H9 (cell line): ENCODE measurements at regions not wholly inside any gene's neighbourhood (a gene's known extent, or its start where the extent isn't known, plus 50 kb on each side); places are given as distances from the start of the nearest gene placed in this dataset.

ENCODE experiments used
- DNase-seq: peaks from one replicate; pipeline ENCODE4 v3.0.0-alpha.2; 2017
- H2AFZ ChIP-seq: one replicate; pipeline ENCODE4 v1.6.1; 2013; ENCODE audit warnings: mild to moderate bottlenecking, low read length, control low read depth, moderate library complexity
- H2AK5ac ChIP-seq: 2 replicates; pipeline ENCODE4 v1.6.1; 2013; ENCODE audit warnings: low read length, control low read depth, mixed read lengths; ENCODE audit not compliant: insufficient read length
- H2BK120ac ChIP-seq: one replicate; pipeline ENCODE4 v1.6.1; 2013; ENCODE audit warnings: low read depth, mild to moderate bottlenecking, low read length, control low read depth, inconsistent platforms; ENCODE audit not compliant: poor library complexity, severe bottlenecking
- H2BK12ac ChIP-seq: 2 replicates; pipeline ENCODE4 v1.6.1; 2013; ENCODE audit warnings: low read length, control low read depth, mixed read lengths, low read depth; ENCODE audit not compliant: insufficient read length
- H2BK15ac ChIP-seq: 2 replicates; pipeline ENCODE4 v1.6.1; 2013; ENCODE audit warnings: low read depth, low read length, control low read depth
- H2BK20ac ChIP-seq: one replicate; pipeline ENCODE4 v1.6.1; 2013; ENCODE audit warnings: low read depth, mild to moderate bottlenecking, low read length, control low read depth, inconsistent platforms; ENCODE audit not compliant: poor library complexity, severe bottlenecking
- H2BK5ac ChIP-seq: 2 replicates; pipeline ENCODE4 v1.6.1; 2013; ENCODE audit warnings: low read length, control low read depth, mixed read lengths; ENCODE audit not compliant: insufficient read length
- H3K14ac ChIP-seq: 2 replicates; pipeline ENCODE4 v1.6.1; 2013; ENCODE audit warnings: low read length, control low read depth; ENCODE audit not compliant: insufficient read depth
- H3K18ac ChIP-seq: 2 replicates; pipeline ENCODE4 v1.6.1; 2013; ENCODE audit warnings: low read depth, mild to moderate bottlenecking, mixed read lengths, low read length, control low read depth; ENCODE audit not compliant: insufficient read length
- H3K23ac ChIP-seq: 2 replicates; pipeline ENCODE4 v1.6.1; 2013; ENCODE audit warnings: low read length, control low read depth, mixed read lengths, low read depth; ENCODE audit not compliant: insufficient read length
- H3K23me2 ChIP-seq: 2 replicates; pipeline ENCODE4 v1.6.1; 2013; ENCODE audit warnings: low read depth, mild to moderate bottlenecking, mixed read lengths, low read length, control low read depth; ENCODE audit not compliant: insufficient read length, poor library complexity, severe bottlenecking
- H3K27ac ChIP-seq: 2 replicates; pipeline ENCODE4 v1.5.1; 2013; ENCODE audit warnings: low read length, control low read depth, mixed read lengths, low read depth; ENCODE audit not compliant: insufficient read length
- H3K27me3 ChIP-seq: 2 replicates; pipeline ENCODE4 v1.6.1; 2013; ENCODE audit warnings: low read length, control low read depth, inconsistent platforms; ENCODE audit not compliant: insufficient read depth
- H3K4ac ChIP-seq: 2 replicates; pipeline ENCODE4 v1.6.1; 2013; ENCODE audit warnings: low read depth, mild to moderate bottlenecking, control low read depth, inconsistent platforms, low read length, moderate library complexity
- H3K4me1 ChIP-seq: 2 replicates; pipeline ENCODE4 v1.6.1; 2013; ENCODE audit warnings: low read length, control low read depth, inconsistent platforms; ENCODE audit not compliant: insufficient read depth
- H3K4me2 ChIP-seq: 2 replicates; pipeline ENCODE4 v1.6.1; 2013; ENCODE audit warnings: low read length, control low read depth, mixed read lengths; ENCODE audit not compliant: insufficient read length, insufficient read depth
- H3K56ac ChIP-seq: 2 replicates; pipeline ENCODE4 v1.6.1; 2013; ENCODE audit warnings: low read depth, mild to moderate bottlenecking, mixed read lengths, low read length, control low read depth; ENCODE audit not compliant: insufficient read length
- H3K79me1 ChIP-seq: 2 replicates; pipeline ENCODE4 v1.6.1; 2013; ENCODE audit warnings: low read depth, mild to moderate bottlenecking, moderate library complexity, low read length, control low read depth, inconsistent platforms; ENCODE audit not compliant: insufficient read depth, poor library complexity, severe bottlenecking
- H3K79me2 ChIP-seq: 2 replicates; pipeline ENCODE4 v1.6.1; 2013; ENCODE audit warnings: low read length, control low read depth, inconsistent platforms; ENCODE audit not compliant: insufficient read depth
- H3K9ac ChIP-seq: 2 replicates; pipeline ENCODE4 v1.6.1; 2013; ENCODE audit warnings: low read length, control low read depth, mixed read lengths; ENCODE audit not compliant: insufficient read length; ENCODE audit errors: extremely low read depth
- H3K9me3 ChIP-seq: one replicate; pipeline ENCODE4 v1.6.1; 2013; ENCODE audit warnings: low read depth, low read length, inconsistent platforms; ENCODE audit not compliant: control insufficient read depth
- H3T11ph ChIP-seq: one replicate; pipeline ENCODE4 v1.6.1; 2013; ENCODE audit warnings: mild to moderate bottlenecking, low read length, control low read depth, inconsistent platforms
- H4K20me1 ChIP-seq: one replicate; pipeline ENCODE4 v1.6.1; 2013; ENCODE audit not compliant: control insufficient read depth, insufficient read length, insufficient read depth
- H4K5ac ChIP-seq: 2 replicates; pipeline ENCODE4 v1.6.1; 2013; ENCODE audit warnings: low read depth, mild to moderate bottlenecking, mixed read lengths, low read length, control low read depth; ENCODE audit not compliant: insufficient read length
- H4K8ac ChIP-seq: replicated peaks from 2 replicates; pipeline ENCODE4 v1.6.1; 2013; ENCODE audit warnings: low read length, control low read depth, mixed read lengths, low read depth; ENCODE audit not compliant: insufficient read length
- H4K91ac ChIP-seq: 2 replicates; pipeline ENCODE4 v1.6.1; 2013; ENCODE audit warnings: low read depth, mild to moderate bottlenecking, moderate library complexity, mixed read lengths, low read length, control low read depth; ENCODE audit not compliant: insufficient read length
- H3K27ac Mint-ChIP-seq, 3 experiments: 2 replicates in 2 of 3; 3 replicates in 1 of 3; pipeline ENCODE4 v1.8.0; 2020 to 2021; ENCODE audit warnings: mixed read lengths in 3 of 3, mild to moderate bottlenecking in 1 of 3, moderate library complexity in 1 of 3
- H3K27me3 Mint-ChIP-seq: 2 replicates; pipeline ENCODE4 v1.8.0; 2021; ENCODE audit warnings: low read depth, mild to moderate bottlenecking, moderate library complexity, mixed read lengths
- H3K36me3 Mint-ChIP-seq, 3 experiments: 2 replicates in 2 of 3; 3 replicates in 1 of 3; pipeline ENCODE4 v1.8.0; 2020 to 2021; ENCODE audit warnings: low read depth in 3 of 3, mixed read lengths in 3 of 3; ENCODE audit not compliant: insufficient read depth in 1 of 3
- H3K4me1 Mint-ChIP-seq, 2 experiments: 2 replicates each; pipeline ENCODE4 v1.8.0; 2020; ENCODE audit warnings: mixed read lengths in 2 of 2
- H3K4me3 Mint-ChIP-seq, 2 experiments: 2 replicates in 1 of 2; 3 replicates in 1 of 2; pipeline ENCODE4 v1.8.0; 2020 to 2021; ENCODE audit warnings: mild to moderate bottlenecking in 2 of 2, mixed read lengths in 2 of 2, moderate library complexity in 1 of 2
- H3K9me3 Mint-ChIP-seq, 2 experiments: 2 replicates in 1 of 2; 3 replicates in 1 of 2; pipeline ENCODE4 v1.8.0; 2020; ENCODE audit warnings: mild to moderate bottlenecking in 2 of 2, mixed read lengths in 2 of 2, moderate library complexity in 1 of 2
- CTCF ChIP-seq: fragments of 200-600 bp; sonication (generic); conservative IDR thresholded peaks from 3 replicates; pipeline ENCODE4 v1.8.0; 2021; ENCODE audit warnings: antibody characterized with exemption, mild to moderate bottlenecking
- WGBS: extraction: QIAGEN DNeasy Blood & Tissue Kit; methylation state at CpG from one replicate; pipeline ENCODE4 v1.1.7; 2013; ENCODE audit warnings: missing lambda C conversion rate, low lambda C conversion rate, mixed read lengths; ENCODE audit not compliant: insufficient read length; ENCODE audit errors: extremely low coverage; 5-methylcytosine and 5-hydroxymethylcytosine counted together

DNA sequence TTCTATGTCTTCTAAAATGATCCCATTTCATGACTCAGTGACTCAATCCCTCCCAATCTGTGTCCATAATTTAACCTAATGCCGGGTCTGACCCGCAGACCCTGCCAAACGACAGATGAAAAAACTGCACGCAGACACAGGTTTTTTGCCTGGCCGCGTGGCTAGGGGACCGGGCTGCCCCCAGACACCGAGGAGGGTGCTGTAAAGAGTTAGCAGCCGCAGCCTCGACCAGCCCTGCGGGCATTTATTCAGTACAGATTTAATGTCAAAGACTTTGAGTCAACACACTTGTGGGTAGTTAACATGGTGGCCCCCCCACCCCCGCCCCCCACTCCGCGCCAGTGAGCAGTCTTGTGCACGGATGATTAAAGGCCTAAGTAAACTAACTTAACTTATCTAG lies 1324.7 kb downstream of the GATA3 start:
- H3K4me2 ChIP-seq, result no peak overlapping the region
- H3K4ac ChIP-seq, result no peak overlapping the region
- no peak overlapping the region for H2BK20ac ChIP-seq
- TF ChIP-seq CTCF, result no peak
- H3K4me1 ChIP-seq, result no peaks in the 10 kb centered on the region
- no peak overlapping the region for H3K14ac ChIP-seq
- H2BK120ac ChIP-seq, result no peak overlapping the region
- Mint-ChIP-seq H3K27ac (no peak overlapping the region), H3K4me1 (no peaks in the 10 kb centered on the region), H3K9me3 (peaks cover 3% of the 10 kb centered on the region in 2 experiments; a peak in 4 of 5 replicates), H3K36me3 (peaks cover 0 to 7% (median 3%) of the 10 kb centered on the region in 3 experiments; a peak in 2 of 7 replicates), H3K4me3 (no peak overlapping the region), H3K27me3 (no peaks in the 10 kb centered on the region)
- no peaks in the 10 kb centered on the region for H3K79me2 ChIP-seq
- no peaks in the 10 kb centered on the region for H3K27me3 ChIP-seq
- no peak overlapping the region for H2AFZ ChIP-seq
- no peak overlapping the region for H2BK12ac ChIP-seq
- H4K8ac ChIP-seq, result no peak overlapping the region
- H3K23ac ChIP-seq, result no peak overlapping the region
- no peak overlapping the region for H2AK5ac ChIP-seq
- H2BK15ac ChIP-seq, result no peak overlapping the region
- no peak overlapping the region for H4K5ac ChIP-seq
- no peak overlapping the region for H3K27ac ChIP-seq
- no peaks in the 10 kb centered on the region for H3K9me3 ChIP-seq
- H3K18ac ChIP-seq, result no peak overlapping the region
- H2BK5ac ChIP-seq, result no peak overlapping the region
- H4K91ac ChIP-seq, result no peak overlapping the region
- no peak for DNase-seq
- H3T11ph ChIP-seq, result no peak overlapping the region
- no peak overlapping the region for H3K9ac ChIP-seq
- no peaks in the 10 kb centered on the region for H4K20me1 ChIP-seq
- H3K23me2 ChIP-seq, result no peaks in the 10 kb centered on the region
- H3K56ac ChIP-seq, result no peak overlapping the region
- WGBS, result no CpG with 5 or more reads among the region's 15 CpGs
- no peaks in the 10 kb centered on the region for H3K79me1 ChIP-seq
